ENCODE measurements at regions not wholly inside any gene's neighbourhood (a gene's known extent, or its start where the extent isn't known, plus 50 kb on each side); places are given as distances from the start of the nearest gene placed in this dataset.

GRCh38 chr5:3341446-3342240, 254.0 kb upstream of the IRX1 start:
- TF ChIP-seq CTCF (IDR thresholded peaks at IDR 0.05) (no peak), POLR2A (IDR thresholded peaks at IDR 0.05) (no peak)

Data from lower leg skin (tissue), 3 donors.